GM21381 (cell line): ENCODE measurements at regions not wholly inside any gene's neighbourhood (a gene's known extent, or its start where the extent isn't known, plus 50 kb on each side); places are given as distances from the start of the nearest gene placed in this dataset.
A peak's percentile ranks its signal among the peaks of the same experiment; 100 is the strongest.

Source experiments
- ATAC-seq: cut with Tn5 transposase; IDR thresholded peaks from one replicate; pipeline ENCODE4 v1.9.1; 2021; ENCODE audit warnings: mild to moderate bottlenecking, moderate library complexity; ENCODE audit not compliant: unreplicated experiment

DNA sequence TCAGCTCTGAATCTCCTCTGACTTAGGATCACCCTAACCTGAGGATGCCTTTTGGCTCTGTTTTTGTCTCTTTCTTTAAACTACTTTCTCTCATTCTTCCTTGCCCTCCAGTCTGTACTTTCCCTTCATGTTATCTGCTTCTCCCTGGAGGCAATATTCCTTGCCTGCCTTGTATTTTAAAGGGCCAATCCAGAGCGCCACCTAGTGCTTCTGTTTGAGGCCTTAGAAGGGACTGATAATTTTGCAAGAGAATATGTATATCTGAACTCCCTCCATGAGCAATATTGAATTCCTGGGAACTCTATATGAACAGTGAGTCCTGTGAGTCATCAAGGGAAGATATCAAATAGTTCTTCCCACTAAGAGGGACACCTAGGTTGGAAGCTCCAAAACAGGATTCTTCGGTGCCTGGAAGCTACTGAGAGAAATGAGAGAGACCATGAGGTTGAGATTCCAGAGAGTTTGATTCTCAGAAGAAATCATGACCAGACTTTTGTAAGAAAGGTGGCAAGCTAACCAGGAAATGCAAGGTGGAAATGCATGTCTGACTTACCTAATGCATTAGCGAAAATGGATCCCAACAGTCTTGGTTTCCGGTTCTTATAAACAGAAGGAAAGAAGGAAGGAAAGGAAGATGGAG, 203.8 kb upstream of the CD96 start:
- ATAC-seq: peak; percentile 55

DNA sequence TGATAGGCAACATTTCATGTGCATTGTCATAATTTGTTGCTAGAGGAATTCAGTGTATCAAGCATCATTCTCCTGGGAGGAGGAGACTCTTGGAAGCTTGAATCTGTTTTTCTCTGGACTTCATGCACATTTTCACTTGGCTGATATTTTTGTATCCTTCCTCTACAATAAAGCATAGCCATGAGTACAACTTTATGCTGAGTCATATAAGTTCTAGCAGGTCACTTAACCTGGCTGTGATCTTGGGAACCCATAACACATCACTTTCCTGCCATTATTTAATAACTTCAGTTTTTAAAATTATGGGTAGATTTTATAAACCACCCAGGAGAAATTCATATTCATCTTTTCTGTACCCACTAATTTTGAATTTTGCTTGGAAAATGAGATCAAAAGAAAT, 203.0 kb upstream of the CD96 start:
- no peak for ATAC-seq

GRCh38 chr3:111351334-111351733, 190.7 kb upstream of the CD96 start:
- no peak for ATAC-seq

GRCh38 chr3:111352585-111352984, 189.4 kb upstream of the CD96 start:
- no peak for ATAC-seq

GRCh38 chr3:111359261-111360030, 182.6 kb upstream of the CD96 start:
- no peak for ATAC-seq

DNA sequence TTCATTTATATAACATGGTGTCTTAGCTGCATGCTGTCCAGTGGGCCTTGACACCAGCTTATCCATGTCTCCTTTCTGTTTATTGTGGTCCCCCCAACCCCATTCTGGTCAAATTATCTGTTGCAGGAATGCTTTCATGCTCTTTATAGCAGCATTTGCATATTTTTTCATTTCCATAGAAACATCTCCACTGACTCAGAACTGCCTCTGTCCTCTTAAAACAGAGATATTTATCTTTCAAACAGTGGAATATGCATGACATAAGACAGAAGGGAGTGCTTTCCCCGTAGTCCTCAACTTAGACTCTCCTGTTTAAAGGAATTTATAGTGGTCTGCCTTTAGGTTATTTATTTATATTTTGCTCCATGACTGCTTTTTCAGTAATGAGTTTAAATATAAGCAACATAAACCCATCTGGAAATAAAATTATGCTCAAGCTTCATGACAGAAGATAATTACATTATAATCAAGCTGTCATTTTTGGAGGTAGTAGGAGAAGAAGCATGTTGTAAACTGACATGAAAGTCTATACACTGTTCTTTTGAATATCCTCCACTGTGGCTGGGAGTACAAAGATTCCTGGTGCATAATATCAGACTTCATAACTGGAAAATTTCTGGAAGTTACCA, 179.5 kb upstream of the CD96 start:
- ATAC-seq: no peak

DNA sequence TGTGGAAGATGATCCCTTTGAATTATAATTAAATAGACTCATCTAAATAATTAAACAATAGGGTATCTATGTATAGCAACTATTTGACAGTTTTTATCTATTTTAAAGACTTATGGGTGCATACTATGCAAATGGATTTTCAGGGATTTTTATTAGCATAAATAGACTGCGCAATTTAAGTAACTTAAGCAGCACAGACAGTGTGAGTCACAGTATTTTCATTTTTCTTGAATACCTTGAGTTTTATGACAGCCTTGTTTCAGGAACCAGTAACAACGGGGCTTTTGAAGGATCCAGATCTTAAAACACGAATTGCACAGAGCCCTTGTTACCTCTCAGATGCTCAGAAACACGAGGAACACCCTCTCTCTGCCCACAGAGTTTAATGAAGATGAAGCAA, 175.5 kb upstream of the CD96 start:
- no peak for ATAC-seq

DNA sequence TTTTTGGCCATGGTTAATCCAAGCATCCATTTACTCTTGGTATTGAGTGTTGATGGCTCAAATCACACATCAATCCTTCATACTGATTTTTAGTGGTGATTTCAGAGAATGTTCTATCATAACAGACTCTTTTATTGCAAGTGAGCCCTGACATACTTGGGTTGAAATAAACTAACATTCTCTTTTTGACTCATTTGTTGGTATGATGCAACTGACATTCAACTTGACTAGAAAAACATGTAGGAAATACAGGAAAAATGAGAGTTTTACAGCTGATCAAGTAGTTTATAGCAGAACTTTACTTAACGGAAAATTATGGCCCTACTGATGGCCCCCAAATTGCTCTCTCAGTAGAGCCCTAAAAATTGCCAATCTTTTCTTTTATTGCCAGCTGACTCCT, 173.9 kb upstream of the CD96 start:
- ATAC-seq: no peak

- no peak for ATAC-seq
Observed at GRCh38 chr3:111369958-111370357, 172.0 kb upstream of the CD96 start.

DNA sequence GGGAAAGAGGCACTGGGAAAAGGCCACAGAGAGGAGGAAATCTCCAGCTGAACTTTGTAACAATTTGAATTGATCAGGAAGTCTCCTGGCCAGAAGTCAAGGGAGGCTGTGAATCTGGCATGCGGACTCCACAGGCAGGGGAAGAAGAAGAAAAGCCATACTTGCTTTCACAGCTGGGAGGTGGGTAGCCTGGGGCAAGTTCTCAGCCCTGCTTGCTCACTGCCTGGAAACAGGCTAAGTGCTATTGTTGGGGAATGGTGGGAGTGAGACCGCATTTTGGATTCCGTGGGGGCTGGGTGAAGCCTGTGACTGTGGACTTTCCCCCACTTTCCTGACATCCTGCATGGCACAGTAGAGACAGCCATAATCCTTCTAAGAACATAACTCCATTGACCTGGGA, 168.8 kb upstream of the CD96 start:
- no peak for ATAC-seq

DNA sequence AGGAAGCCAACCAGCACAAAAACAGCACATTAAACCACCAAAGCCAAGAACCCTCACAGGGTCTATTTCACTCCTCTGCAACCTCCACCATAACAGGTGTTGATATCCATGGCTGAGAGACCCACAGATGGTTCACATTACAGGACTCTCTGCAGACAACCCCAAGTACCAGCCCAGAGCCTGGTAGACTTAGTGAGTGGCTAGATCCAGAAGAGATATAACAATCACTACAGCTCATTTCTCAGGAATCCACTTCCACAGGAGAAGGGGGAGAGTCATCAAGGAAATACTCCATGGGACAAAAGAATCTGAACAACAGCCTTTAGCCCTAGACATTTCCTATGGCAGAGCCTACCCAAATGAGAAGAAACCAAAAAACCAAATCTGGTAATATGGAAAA, 168.1 kb upstream of the CD96 start:
- no peak for ATAC-seq

DNA sequence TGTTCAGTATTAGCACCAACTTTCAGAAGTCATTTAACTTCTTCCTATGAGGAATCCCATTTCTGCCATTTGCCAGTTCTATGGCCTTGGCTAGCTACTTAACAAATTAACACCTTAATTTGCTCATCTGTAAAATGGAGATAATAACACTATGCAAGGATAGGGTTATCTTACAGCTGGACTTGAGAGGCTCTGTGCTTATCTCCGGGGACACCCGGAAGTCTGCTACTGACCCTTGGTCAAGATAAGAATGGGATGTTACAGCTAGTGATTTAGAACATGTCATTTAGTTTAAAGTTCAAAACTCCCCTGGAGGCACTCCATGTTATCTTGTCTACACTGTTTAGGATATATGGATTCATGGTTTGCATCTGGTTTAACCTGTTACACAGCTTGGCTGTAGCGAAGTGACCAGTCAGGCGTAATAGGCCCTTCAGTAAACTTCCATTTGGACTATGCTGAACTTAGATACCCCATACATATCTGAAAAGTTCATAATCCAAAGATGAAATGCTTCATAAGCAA, 156.0 kb upstream of the CD96 start:
- no peak for ATAC-seq

- no peak for ATAC-seq
Observed at GRCh38 chr3:111392894-111393398, 149.1 kb upstream of the CD96 start.

- ATAC-seq: no peak
Observed at GRCh38 chr3:111412656-111413055, 129.3 kb upstream of the CD96 start.

DNA sequence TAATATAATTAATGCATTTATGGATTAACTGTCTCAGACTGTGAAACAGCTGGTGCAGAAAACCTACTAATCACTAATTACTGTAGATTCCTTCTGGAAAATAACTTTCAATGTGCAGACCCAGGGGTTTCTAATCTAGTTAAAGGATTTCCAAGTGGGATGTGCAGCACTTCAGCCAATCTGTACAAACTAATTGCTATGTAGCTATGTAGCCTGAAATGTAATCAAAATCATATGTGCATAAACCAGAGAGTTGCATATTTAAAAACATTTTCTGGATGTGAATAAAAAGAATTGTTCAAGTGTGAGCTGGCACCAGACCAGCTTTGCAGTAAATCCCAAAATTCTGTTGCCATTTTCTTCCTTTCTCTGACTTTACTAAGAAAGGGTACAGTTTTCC, 127.5 kb upstream of the CD96 start:
- no peak for ATAC-seq

DNA sequence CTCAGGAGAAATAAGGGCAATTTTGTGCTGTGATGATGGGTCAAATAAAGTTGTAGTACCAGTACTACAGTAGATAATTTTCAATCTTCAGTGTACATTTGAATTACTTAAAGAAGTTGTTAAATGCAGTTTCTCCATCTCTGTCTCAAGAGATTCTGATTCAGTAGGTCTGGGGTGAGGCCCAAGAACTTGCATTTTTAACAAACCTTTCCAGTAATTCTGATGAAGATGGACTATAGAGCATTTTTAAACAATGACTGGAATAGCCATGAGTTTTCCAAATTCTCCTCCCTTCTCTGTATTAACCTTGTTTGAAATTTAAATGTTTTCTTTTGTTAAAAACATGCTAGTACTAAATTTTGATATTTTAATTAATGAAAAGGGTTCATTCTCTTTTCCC, 127.0 kb upstream of the CD96 start:
- no peak for ATAC-seq

GRCh38 chr3:111418391-111418790, 123.6 kb upstream of the CD96 start:
- no peak for ATAC-seq

DNA sequence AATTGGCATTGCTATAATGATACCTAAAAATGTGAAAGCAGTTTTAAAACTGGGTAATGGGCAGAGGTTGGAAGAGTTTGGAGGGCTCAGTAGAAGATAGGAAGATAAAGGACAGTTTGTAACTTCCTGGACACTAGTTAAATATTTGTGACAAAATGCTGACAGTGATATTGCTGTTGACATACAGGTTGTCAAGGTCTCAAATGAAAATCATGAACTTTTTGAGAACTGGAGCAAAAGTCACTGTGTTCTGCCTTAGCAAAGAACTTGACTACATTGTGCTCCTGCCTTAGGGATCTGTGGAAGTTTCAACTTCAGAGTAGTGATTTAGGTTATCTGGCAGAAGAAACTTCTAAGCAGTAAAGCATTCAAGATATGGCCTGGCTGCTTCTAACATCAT, 113.7 kb upstream of the CD96 start:
- no peak for ATAC-seq

DNA sequence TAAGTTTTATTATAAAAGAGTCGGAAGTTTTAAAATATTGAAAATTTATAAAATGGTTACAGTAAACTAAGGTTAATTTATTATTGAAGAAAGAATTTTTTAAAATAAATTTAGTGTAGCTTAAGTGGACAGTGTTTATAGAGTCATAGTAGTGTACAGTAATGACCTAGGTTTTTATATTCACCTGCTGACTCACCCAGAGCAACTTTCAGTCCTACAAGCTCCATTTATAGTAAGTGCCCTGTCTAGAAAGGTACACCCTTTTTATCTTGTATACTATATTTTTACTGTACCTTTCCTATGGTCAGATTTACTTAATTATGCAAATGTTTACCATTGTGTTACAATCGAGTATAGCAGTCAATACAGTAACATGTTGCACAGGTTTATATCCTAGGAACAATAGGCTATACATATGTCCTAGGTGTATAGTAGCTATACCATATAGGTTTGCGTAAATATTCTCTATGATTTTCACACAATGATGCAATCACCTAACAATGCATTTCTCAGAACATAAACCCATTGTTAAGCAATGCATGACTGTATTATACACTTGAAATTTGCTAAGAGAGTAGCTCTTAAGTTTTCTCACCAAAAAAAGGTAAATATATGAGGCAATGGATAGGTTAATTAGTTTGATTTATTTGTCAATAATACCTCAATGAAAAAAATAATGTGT, 106.9 kb upstream of the CD96 start:
- no peak for ATAC-seq

GRCh38 chr3:111438283-111438682, 103.7 kb upstream of the CD96 start:
- no peak for ATAC-seq

GRCh38 chr3:111454551-111454950, 87.4 kb upstream of the CD96 start:
- no peak for ATAC-seq
